Transverse colon (tissue), 4 donors: ENCODE measurements at regions not wholly inside any gene's neighbourhood (a gene's known extent, or its start where the extent isn't known, plus 50 kb on each side); places are given as distances from the start of the nearest gene placed in this dataset.

Source experiments
- DNase-seq: peaks from one replicate; pipeline ENCODE4 v3.0.0-alpha.2; 2019
- H3K27ac ChIP-seq, 4 donors: fragments of 200-600 bp; sonication (generic); 2 replicates each; pipeline ENCODE4 v1.5.1; 2016 to 2018; ENCODE audit warnings: inconsistent platforms in 4 of 4
- H3K27me3 ChIP-seq: fragments of 200-600 bp; sonication (generic); 2 replicates; pipeline ENCODE4 v1.5.1; 2017; ENCODE audit warnings: inconsistent platforms
- H3K36me3 ChIP-seq, 4 donors: fragments of 200-600 bp; sonication (generic); 2 replicates each; pipeline ENCODE4 v1.5.1; 2017 to 2019; ENCODE audit warnings: inconsistent platforms in 4 of 4
- H3K4me1 ChIP-seq, 4 donors: fragments of 200-600 bp; sonication (generic); 2 replicates each; pipeline ENCODE4 v1.5.1; 2017 to 2020; ENCODE audit warnings: inconsistent platforms in 4 of 4
- H3K4me3 ChIP-seq, 4 donors: fragments of 200-600 bp; sonication (generic); 1 replicate in 1 of 4; 2 replicates in 3 of 4; pipeline versions ENCODE4 v1.5.1 to v1.6.1; 2017 to 2019; ENCODE audit warnings: inconsistent platforms in 4 of 4
- H3K9me3 ChIP-seq, 2 donors: fragments of 200-600 bp; sonication (generic); 2 replicates each; pipeline ENCODE4 v1.5.1; 2017 to 2019; ENCODE audit warnings: inconsistent platforms in 2 of 2
- CTCF ChIP-seq, 5 experiments: fragments of 200-600 bp in 3 of 5; fragments of 450-650 bp in 2 of 5; sonication (generic) in 3 of 5; IDR thresholded peaks; 1 replicate in 2 of 5; 2 replicates in 3 of 5; pipeline ENCODE4 v1.5.1; 2016 to 2017; ENCODE audit warnings: antibody characterized with exemption in 5 of 5, inconsistent platforms in 3 of 5, mild to moderate bottlenecking in 2 of 5, moderate library complexity in 1 of 5
- EP300 ChIP-seq: sonication (generic); formaldehyde crosslinking; IDR thresholded peaks from one replicate; pipeline ENCODE4 v1.6.1; 2017; ENCODE audit warnings: antibody characterized with exemption, low read depth
- POLR2A ChIP-seq: fragments of 450-650 bp; IDR thresholded peaks from one replicate; pipeline ENCODE4 v1.6.1; 2016; ENCODE audit warnings: antibody characterized with exemption, mild to moderate bottlenecking, moderate library complexity
- POLR2AphosphoS5 ChIP-seq, 3 donors: sonication (generic); formaldehyde crosslinking; IDR thresholded peaks; one replicate each; pipeline ENCODE4 v1.6.1; 2016; ENCODE audit warnings: antibody characterized with exemption in 3 of 3
- WGBS, 2 donors: methylation state at CpG; one replicate each; pipeline ENCODE4 v1.1.5; 2018; ENCODE audit warnings: low coverage in 1 of 2; 5-methylcytosine and 5-hydroxymethylcytosine counted together
- in situ Hi-C, 4 donors: fragments of 200-750 bp; cut with MboI; loops; one replicate each; pipeline versions ENCODE4 v1.15.0 to v1.15.1; 2017; ENCODE audit warnings: low sequenced_read_pairs in 3 of 4, low pct_ligation_motif_present in 1 of 4, low pct_unique_long_range_greater_than_20kb in 1 of 4
- intact Hi-C: fragments of 100-400 bp; cut with DNase I; formaldehyde crosslinking; loops from one replicate; pipeline ENCODE4 v1.15.1; 2023; ENCODE audit warnings: low total_unique reads

GRCh38 chr11:23502389-23502788, 642.1 kb upstream of the CCDC179 start:
- in situ Hi-C loops: no loop called here
- Histone ChIP-seq H3K4me3 (no peak overlapping the region), H3K4me1 (no peaks in the 10 kb centered on the region), H3K9me3 (no peaks in the 10 kb centered on the region), H3K36me3 (no peaks in the 10 kb centered on the region), H3K27ac (no peak overlapping the region), H3K27me3 (no peaks in the 10 kb centered on the region)
- whole genome bisulfite sequencing, 2 donors: 84 to 88% methylated on average over 3 of the region's 3 CpGs
- intact Hi-C loops: no loop called here
- DNase-seq: no peak
- TF ChIP-seq POLR2AphosphoS5 (IDR thresholded peaks at IDR 0.05): no peak
- TF ChIP-seq POLR2A: no peak
- no peak for TF ChIP-seq CTCF (IDR thresholded peaks at IDR 0.05)
- no peak for TF ChIP-seq EP300

GRCh38 chr11:23502826-23503225, 642.6 kb upstream of the CCDC179 start:
- TF ChIP-seq POLR2AphosphoS5 (IDR thresholded peaks at IDR 0.05) (no peak), EP300 (no peak), CTCF (IDR thresholded peaks at IDR 0.05) (no peak), POLR2A (no peak)
- H3K27ac ChIP-seq: no peak overlapping the region
- no peak overlapping the region for H3K4me3 ChIP-seq
- WGBS, 2 donors: 82 to 91% methylated on average over 1 of the region's 1 CpG
- no peak for DNase-seq
- no peaks in the 10 kb centered on the region for H3K36me3 ChIP-seq
- H3K4me1 ChIP-seq: no peaks in the 10 kb centered on the region
- H3K9me3 ChIP-seq: no peaks in the 10 kb centered on the region
- intact Hi-C loops (no loop called here), in situ Hi-C loops (no loop called here)
- H3K27me3 ChIP-seq: no peaks in the 10 kb centered on the region

GRCh38 chr11:23509023-23509422, 648.7 kb upstream of the CCDC179 start:
- Histone ChIP-seq H3K4me3 (no peak overlapping the region), H3K9me3 (no peaks in the 10 kb centered on the region), H3K36me3 (no peaks in the 10 kb centered on the region), H3K4me1 (no peaks in the 10 kb centered on the region), H3K27ac (no peak overlapping the region), H3K27me3 (no peaks in the 10 kb centered on the region)
- no peak for DNase-seq
- no peak for TF ChIP-seq CTCF (IDR thresholded peaks at IDR 0.05)
- TF ChIP-seq POLR2A: no peak
- no peak for TF ChIP-seq POLR2AphosphoS5 (IDR thresholded peaks at IDR 0.05)
- no peak for TF ChIP-seq EP300
- in situ Hi-C loops: no loop called here
- intact Hi-C loops: no loop called here

GRCh38 chr11:23509821-23510220, 649.5 kb upstream of the CCDC179 start:
- Histone ChIP-seq H3K4me3 (no peak overlapping the region), H3K4me1 (no peaks in the 10 kb centered on the region), H3K36me3 (no peaks in the 10 kb centered on the region), H3K27ac (no peak overlapping the region), H3K9me3 (no peaks in the 10 kb centered on the region), H3K27me3 (no peaks in the 10 kb centered on the region)
- 54 to 68% methylated on average over 2 of the region's 2 CpGs for WGBS, 2 donors
- in situ Hi-C loops: no loop called here
- TF ChIP-seq POLR2A (no peak), CTCF (IDR thresholded peaks at IDR 0.05) (no peak), EP300 (no peak), POLR2AphosphoS5 (IDR thresholded peaks at IDR 0.05) (no peak)
- intact Hi-C loops: no loop called here
- DNase-seq: no peak
